ENCODE measurements at regions not wholly inside any gene's neighbourhood (a gene's known extent, or its start where the extent isn't known, plus 50 kb on each side); places are given as distances from the start of the nearest gene placed in this dataset.

DNA sequence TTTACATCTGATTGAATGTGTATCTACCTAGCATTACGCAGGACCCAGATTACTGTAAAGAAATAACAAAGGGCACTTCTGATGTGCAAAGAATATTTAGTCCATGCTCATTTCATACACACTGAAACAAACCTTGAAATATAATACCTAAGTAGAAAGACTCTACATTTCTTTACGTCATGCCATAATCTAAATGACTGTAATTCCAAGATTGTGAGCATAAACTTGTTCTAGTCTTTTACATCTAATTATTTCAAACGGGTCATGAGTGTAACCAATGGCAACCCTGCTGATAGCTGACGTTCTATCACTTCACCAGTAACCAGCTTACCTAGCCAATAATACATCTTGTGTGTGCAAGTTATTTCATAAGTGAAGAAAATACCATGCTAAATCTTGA lies 433.8 kb downstream of the PRKD1 start:
- no peak overlapping the region for H3K27ac ChIP-seq (ENCODE audit: extremely low read depth, low read depth, low read length)
- no peak overlapping the region for H3K4me2 ChIP-seq (ENCODE audit: insufficient read depth, low read length)
- H3K4me1 ChIP-seq (replicated peaks in 1 of 2; ENCODE audit: control insufficient read depth in 2 of 2, insufficient read depth in 2 of 2, low read length in 2 of 2): no peaks in the 10 kb centered on the region
- no peaks in the 10 kb centered on the region for H3K27me3 ChIP-seq (ENCODE audit: control insufficient read depth in 2 of 2, insufficient read depth in 2 of 2, low read length in 2 of 2)
- ChIA-PET POLR2A (no interaction called here), CTCF (ENCODE audit: low intra/inter-chr PET ratio) (no interaction called here)
- no peaks in the 10 kb centered on the region for H3K9me3 ChIP-seq (replicated peaks; ENCODE audit: control insufficient read depth, insufficient read depth, low read depth, low read length)
- no peak for ATAC-seq
- 0% methylated on average over 4 of the region's 4 CpGs for WGBS (ENCODE audit: insufficient coverage, low coverage, missing lambda C conversion rate)
- BruUV-seq (replicated peaks): no TSS peak
- no peaks in the 10 kb centered on the region for H4K20me1 ChIP-seq (replicated peaks; ENCODE audit: control insufficient read depth, insufficient read depth, low read length)
- H3K79me2 ChIP-seq (ENCODE audit: control insufficient read depth, insufficient read depth, low read length): no peaks in the 10 kb centered on the region
- no peak for DNase-seq (ENCODE audit: extremely low read depth in 1 of 4, low spot score in 3 of 4)
- H3K9me1 ChIP-seq (ENCODE audit: control insufficient read depth, insufficient read depth, low read length): no peaks in the 10 kb centered on the region
- no peak overlapping the region for H3K4me3 ChIP-seq
- no peaks in the 10 kb centered on the region for H3K36me3 ChIP-seq (ENCODE audit: control insufficient read depth, insufficient read depth, low read length)
- in situ Hi-C loops (cut with MboI) (no loop called here), intact Hi-C loops (cut with micrococcal nuclease) (no loop called here)
- no peak for FAIRE-seq
- H2AFZ ChIP-seq (ENCODE audit: low read depth, low read length): no peak overlapping the region
- H3K9ac ChIP-seq (ENCODE audit: insufficient read depth in 1 of 2, low read depth in 2 of 2, low read length in 2 of 2): no peak overlapping the region
- TF ChIP-seq RFX5 (IDR thresholded peaks at IDR 0.05; ENCODE audit: low read depth, low read length) (no peak), ZNF232 (CRISPR knock-in tag; IDR thresholded peaks at IDR 0.05) (no peak), EZH2 (IDR thresholded peaks at IDR 0.05; ENCODE audit: borderline replicate concordance, low read depth, low read length) (no peak), L3MBTL2 (IDR thresholded peaks at IDR 0.05) (no peak), ERF (CRISPR knock-in tag; IDR thresholded peaks at IDR 0.05) (no peak), ZNF76 (CRISPR knock-in tag; IDR thresholded peaks at IDR 0.05; ENCODE audit: borderline replicate concordance) (no peak), NONO (IDR thresholded peaks at IDR 0.05; ENCODE audit: low read depth in 2 of 2, low read length in 1 of 2) (no peak), ZNF699 (CRISPR knock-in tag; IDR thresholded peaks at IDR 0.05; ENCODE audit: insufficient replicate concordance) (no peak), GABPB2 (CRISPR knock-in tag; conservative IDR thresholded peaks at IDR 0.05) (no peak), RFX1 (IDR thresholded peaks at IDR 0.05) (no peak), MYBL2 (IDR thresholded peaks at IDR 0.05; ENCODE audit: low read depth) (no peak), MYBL2 (CRISPR knock-in tag; IDR thresholded peaks at IDR 0.05; ENCODE audit: borderline replicate concordance) (no peak), ZNF316 (IDR thresholded peaks at IDR 0.05) (no peak), ZNF121 (CRISPR knock-in tag; conservative IDR thresholded peaks at IDR 0.05) (no peak), KDM1A (IDR thresholded peaks at IDR 0.05) (no peak), E2F3 (CRISPR knock-in tag; IDR thresholded peaks at IDR 0.05) (no peak)
- TF ChIP-seq, protein P1, sequence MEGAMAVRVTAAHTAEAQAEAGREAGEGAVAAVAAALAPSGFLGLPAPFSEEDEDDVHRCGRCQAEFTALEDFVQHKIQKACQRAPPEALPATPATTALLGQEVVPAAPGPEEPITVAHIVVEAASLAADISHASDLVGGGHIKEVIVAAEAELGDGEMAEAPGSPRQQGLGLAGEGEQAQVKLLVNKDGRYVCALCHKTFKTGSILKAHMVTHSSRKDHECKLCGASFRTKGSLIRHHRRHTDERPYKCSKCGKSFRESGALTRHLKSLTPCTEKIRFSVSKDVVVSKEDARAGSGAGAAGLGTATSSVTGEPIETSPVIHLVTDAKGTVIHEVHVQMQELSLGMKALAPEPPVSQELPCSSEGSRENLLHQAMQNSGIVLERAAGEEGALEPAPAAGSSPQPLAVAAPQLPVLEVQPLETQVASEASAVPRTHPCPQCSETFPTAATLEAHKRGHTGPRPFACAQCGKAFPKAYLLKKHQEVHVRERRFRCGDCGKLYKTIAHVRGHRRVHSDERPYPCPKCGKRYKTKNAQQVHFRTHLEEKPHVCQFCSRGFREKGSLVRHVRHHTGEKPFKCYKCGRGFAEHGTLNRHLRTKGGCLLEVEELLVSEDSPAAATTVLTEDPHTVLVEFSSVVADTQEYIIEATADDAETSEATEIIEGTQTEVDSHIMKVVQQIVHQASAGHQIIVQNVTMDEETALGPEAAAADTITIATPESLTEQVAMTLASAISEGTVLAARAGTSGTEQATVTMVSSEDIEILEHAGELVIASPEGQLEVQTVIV (CRISPR knock-in tag; IDR thresholded peaks at IDR 0.05; ENCODE audit: borderline replicate concordance): no peak
- TF ChIP-seq, protein P2, sequence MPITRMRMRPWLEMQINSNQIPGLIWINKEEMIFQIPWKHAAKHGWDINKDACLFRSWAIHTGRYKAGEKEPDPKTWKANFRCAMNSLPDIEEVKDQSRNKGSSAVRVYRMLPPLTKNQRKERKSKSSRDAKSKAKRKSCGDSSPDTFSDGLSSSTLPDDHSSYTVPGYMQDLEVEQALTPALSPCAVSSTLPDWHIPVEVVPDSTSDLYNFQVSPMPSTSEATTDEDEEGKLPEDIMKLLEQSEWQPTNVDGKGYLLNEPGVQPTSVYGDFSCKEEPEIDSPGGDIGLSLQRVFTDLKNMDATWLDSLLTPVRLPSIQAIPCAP (CRISPR knock-in tag; IDR thresholded peaks at IDR 0.05; ENCODE audit: borderline replicate concordance): no peak
- TF ChIP-seq, protein P3, sequence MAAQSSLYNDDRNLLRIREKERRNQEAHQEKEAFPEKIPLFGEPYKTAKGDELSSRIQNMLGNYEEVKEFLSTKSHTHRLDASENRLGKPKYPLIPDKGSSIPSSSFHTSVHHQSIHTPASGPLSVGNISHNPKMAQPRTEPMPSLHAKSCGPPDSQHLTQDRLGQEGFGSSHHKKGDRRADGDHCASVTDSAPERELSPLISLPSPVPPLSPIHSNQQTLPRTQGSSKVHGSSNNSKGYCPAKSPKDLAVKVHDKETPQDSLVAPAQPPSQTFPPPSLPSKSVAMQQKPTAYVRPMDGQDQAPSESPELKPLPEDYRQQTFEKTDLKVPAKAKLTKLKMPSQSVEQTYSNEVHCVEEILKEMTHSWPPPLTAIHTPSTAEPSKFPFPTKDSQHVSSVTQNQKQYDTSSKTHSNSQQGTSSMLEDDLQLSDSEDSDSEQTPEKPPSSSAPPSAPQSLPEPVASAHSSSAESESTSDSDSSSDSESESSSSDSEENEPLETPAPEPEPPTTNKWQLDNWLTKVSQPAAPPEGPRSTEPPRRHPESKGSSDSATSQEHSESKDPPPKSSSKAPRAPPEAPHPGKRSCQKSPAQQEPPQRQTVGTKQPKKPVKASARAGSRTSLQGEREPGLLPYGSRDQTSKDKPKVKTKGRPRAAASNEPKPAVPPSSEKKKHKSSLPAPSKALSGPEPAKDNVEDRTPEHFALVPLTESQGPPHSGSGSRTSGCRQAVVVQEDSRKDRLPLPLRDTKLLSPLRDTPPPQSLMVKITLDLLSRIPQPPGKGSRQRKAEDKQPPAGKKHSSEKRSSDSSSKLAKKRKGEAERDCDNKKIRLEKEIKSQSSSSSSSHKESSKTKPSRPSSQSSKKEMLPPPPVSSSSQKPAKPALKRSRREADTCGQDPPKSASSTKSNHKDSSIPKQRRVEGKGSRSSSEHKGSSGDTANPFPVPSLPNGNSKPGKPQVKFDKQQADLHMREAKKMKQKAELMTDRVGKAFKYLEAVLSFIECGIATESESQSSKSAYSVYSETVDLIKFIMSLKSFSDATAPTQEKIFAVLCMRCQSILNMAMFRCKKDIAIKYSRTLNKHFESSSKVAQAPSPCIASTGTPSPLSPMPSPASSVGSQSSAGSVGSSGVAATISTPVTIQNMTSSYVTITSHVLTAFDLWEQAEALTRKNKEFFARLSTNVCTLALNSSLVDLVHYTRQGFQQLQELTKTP (IDR thresholded peaks at IDR 0.05; ENCODE audit: low read depth in 1 of 2, partially characterized antibody in 2 of 2): no peak
